NCI-H1694 treated with DMSO at 0.1 percent for 48 hours (cell line): ENCODE measurements at regions not wholly inside any gene's neighbourhood (a gene's known extent, or its start where the extent isn't known, plus 50 kb on each side); places are given as distances from the start of the nearest gene placed in this dataset.
"Not testable (repeated sequence)": the region's sequence is repeated elsewhere in the genome, so short reads cannot be mapped to it uniquely, and the experiment has no call there.

Experiments used
- DNase-seq: peaks from one replicate; lab custom pipeline; 2025; lab: John Stamatoyannopoulos, UW

DNA sequence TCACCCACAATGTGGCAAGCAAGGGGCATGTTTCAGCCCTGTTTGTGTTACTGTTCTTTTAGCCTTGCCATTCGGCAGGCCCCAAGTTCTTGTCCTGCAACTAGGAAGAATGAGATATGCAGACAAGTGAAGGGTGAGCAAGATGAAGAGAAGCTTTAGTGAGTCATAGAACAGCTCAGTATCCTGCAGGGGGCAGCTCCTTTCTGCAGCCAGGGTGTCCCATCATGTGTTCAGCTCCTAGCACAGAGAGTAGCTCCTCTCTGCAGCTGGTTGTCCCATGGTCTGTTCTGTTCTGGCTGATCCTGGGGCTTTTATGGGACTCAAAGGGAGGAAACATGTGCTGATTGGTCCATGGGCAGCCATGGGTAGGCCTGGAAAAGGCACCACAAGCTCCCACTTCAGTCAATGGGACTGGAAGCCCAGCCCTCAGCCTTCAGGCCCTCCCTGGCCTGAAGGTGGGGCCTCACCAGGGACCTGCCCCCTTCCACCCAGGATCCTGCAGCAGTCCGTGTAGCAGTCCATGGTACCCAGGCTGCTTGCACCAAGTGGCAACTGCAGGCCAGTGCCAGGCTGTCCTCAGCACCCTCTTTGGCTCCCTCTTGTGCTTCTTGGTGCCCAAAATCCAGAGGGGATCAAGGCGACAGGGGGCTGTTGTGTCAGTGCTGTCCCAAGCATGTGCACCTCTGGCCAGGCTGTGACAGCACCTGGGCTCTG lies 326.4 kb downstream of the NR4A2 start:
- DNase-seq: no peak

DNA sequence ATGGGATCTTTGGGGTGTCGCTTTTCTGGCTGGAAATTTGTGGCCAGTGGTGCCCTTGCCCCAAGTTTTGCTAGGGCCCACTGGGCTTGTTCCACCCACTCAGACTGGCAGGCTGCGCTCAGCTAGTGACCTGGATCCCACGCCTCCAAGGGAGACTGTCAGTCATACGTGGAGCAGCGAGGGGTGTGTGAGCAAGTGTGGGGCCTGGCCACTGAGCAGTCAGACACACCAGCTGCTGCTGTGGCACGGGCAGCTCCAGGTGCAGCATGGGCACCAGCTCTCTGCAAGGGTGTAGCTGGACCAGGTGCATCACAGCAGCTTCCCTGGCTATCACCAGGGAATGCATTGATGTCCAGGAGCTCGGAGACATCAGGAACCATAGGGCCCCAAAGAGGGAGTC lies 327.0 kb downstream of the NR4A2 start:
- no peak for DNase-seq

DNA sequence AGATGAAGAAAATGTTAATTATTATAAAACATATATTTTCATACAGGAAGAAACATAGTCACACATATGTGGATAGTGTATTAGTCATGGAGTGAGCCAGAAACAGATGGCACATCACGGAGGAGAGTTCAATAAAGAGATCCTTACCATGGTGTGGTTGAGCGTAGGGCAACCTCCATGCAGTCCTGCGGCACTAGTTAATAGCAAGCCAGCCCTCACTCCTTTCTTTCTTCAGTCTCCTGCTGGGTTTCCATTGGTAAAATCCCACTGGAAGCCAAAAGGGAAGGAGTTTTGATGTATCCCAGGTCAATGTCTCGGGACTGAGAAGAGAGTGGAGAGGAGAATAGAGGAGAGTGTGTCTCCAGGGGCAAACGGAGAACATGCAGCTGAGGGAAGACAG lies 328.1 kb downstream of the NR4A2 start:
- no peak for DNase-seq

- no peak for DNase-seq
Observed at GRCh38 chr2:156003780-156004179, 328.7 kb downstream of the NR4A2 start.

DNA sequence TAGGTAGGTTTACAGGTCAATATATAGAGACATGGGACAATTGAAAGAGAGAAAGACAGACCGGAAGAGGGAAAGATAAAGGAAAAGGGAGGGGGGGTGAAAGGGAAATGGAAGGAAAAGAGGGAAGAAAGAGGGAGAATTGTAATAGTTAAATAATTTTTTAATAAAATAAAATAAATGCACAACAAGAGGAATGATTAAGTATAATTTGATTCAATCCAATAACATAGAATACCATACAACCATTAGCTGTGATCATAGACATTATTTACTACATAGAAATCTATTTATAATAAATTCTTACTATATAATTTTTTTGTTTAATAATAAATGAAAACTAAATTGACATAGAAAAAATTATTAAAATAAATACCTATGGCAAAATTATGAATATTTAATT lies 330.7 kb downstream of the NR4A2 start:
- DNase-seq: no peak

GRCh38 chr2:155997538-155997937 lies 335.0 kb downstream of the NR4A2 start:
- DNase-seq: no peak

GRCh38 chr2:155994315-155994714 lies 338.2 kb downstream of the NR4A2 start:
- DNase-seq: no peak

GRCh38 chr2:155983845-155984244 lies 348.7 kb downstream of the NR4A2 start:
- DNase-seq: no peak

- no peak for DNase-seq
Observed at GRCh38 chr2:155982135-155982534, 350.4 kb downstream of the NR4A2 start.

- DNase-seq: no peak
Observed at GRCh38 chr2:155980941-155981560, 351.5 kb downstream of the NR4A2 start.

- no peak for DNase-seq
Observed at GRCh38 chr2:155975734-155976133, 356.8 kb downstream of the NR4A2 start.

DNA sequence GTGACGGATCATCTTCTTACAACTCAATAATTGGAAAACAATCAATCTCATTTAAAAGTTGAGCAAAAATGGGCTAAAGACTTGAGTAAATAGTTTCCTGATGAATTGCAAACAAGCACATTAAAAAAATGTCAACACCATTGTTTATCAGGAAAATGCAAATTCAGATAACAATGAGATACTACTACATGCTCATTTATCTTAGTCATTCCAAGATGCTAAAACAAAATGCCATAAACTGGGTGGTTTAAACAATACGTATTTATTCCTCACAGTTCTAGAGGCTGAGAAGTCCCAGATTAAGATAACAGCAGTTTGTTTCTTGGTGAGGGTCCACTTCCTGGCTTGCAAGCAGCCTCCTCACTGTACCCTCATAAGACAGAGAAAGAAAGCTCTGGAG lies 359.6 kb downstream of the NR4A2 start:
- no peak for DNase-seq

- not testable (repeated sequence) for DNase-seq
Observed at GRCh38 chr2:155966064-155966471, 366.5 kb downstream of the NR4A2 start.

GRCh38 chr2:155965415-155966063 lies 367.0 kb downstream of the NR4A2 start:
- peak; percentile 41 for DNase-seq

- no peak for DNase-seq
Observed at GRCh38 chr2:155961641-155962040, 370.9 kb downstream of the NR4A2 start.

GRCh38 chr2:155958834-155959233 lies 373.7 kb downstream of the NR4A2 start:
- no peak for DNase-seq

- DNase-seq: no peak
Observed at GRCh38 chr2:155947069-155947468, 385.5 kb downstream of the NR4A2 start.

DNA sequence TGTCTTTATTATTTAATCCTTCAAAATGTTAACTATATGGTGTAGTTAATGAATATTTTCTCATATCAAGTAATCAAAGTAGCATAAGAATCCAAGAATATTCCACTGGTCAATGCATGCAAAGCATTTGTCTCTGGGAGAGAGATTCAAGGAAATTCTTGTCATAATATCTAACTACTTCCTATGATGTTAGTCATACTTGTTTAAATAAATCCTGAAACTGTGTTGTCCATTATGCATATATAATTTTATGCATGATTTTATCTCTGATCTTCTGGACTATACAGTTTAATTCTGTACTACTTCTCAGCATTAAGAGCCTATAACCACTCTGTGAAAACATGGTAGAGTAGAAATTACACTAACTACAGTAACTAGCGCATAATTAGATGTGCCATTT lies 388.3 kb downstream of the NR4A2 start:
- no peak for DNase-seq

- DNase-seq: no peak
Observed at GRCh38 chr2:155930312-155930711, 402.2 kb downstream of the NR4A2 start.

DNA sequence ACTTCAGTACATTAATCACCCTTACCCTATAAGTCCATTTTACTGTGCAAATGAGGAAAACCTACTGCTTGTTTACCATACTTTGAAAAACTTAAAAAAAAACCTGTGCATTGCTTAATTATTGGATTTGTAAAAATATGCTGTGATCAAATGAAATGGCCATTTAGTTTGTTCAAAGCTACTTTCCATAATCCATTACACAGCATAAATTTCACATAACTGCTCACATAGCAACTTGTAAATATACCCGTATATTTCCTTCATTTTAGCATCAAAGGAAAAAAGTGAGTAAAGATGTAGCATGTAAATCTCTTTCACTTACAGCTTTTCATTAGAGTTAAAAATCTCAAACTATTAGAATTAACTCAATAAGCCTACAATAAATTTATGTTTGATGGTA lies 415.1 kb downstream of the NR4A2 start:
- no peak for DNase-seq

GRCh38 chr2:155913356-155913755 lies 419.2 kb downstream of the NR4A2 start:
- no peak for DNase-seq

- DNase-seq: no peak
Observed at GRCh38 chr2:155908567-155908966, 424.0 kb downstream of the NR4A2 start.

DNA sequence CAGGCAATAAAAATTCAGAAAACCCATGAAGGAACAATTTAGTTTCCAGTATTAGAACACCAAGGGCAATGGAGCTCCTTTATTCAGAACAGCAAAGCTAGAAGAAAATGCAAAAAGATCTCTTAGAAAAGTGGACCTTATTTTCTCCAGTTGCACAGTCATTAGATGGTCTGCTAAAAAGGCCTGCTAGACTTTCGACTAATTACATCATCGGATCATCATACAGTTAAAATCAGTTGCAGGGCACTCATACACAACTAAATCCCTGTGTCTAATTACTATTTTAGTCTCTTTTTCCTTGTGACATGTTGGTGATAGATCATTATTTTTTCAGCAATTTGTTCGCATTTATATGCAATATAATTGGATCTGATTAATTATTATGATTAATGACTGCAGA lies 425.3 kb downstream of the NR4A2 start:
- DNase-seq: no peak
